A549 (cell line): ENCODE measurements at regions not wholly inside any gene's neighbourhood (a gene's known extent, or its start where the extent isn't known, plus 50 kb on each side); places are given as distances from the start of the nearest gene placed in this dataset.

Experiments used
- ATAC-seq, 2 experiments: fragments of 200-7000 bp in 1 of 2; fragments of >200 bp in 1 of 2; cut with Nextera tagmentation in 1 of 2; cut with Tn5 transposase in 1 of 2; 3 replicates each; pipeline versions ENCODE4 v1.8.0 to v1.9.1; 2018 to 2020; ENCODE audit warnings: mild to moderate bottlenecking in 1 of 2, moderate library complexity in 1 of 2
- CTCF ChIA-PET: fragments of 300-600 bp; sonication (Branson Sonifier 250); formaldehyde crosslinking; extraction: SDS; loops from one replicate; lab custom pipeline; 2021; ENCODE audit warnings: antibody characterized with exemption, inconsistent platforms; lab: Yijun Ruan, JAX
- POLR2A ChIA-PET: fragments of 350-600 bp; formaldehyde crosslinking; extraction: SDS; loops from one replicate; lab custom pipeline; 2021; ENCODE audit warnings: antibody characterized with exemption, inconsistent platforms; lab: Yijun Ruan, JAX
- DNase-seq, 2 experiments: peaks; one replicate each; pipeline versions ENCODE4 v3.0.0 to v3.0.0-alpha.2; 2011 to 2016; ENCODE audit warnings: low read depth in 1 of 2, low spot score in 1 of 2
- FAIRE-seq: peaks from 2 replicates; lab custom pipeline; 2011; peaks lifted over from hg19 to GRCh38; lab: Jason Lieb, UNC
- H3K27ac ChIP-seq, 2 experiments: fragments of >200 bp; sonication (Bioruptor Twin); formaldehyde crosslinking; 3 replicates each; pipeline ENCODE4 v1.5.1; 2016 to 2017
- H3K4me1 ChIP-seq: fragments of >200 bp; sonication (Bioruptor Twin); formaldehyde crosslinking; 3 replicates; pipeline ENCODE4 v1.6.1; 2016
- H3K4me2 ChIP-seq: fragments of >200 bp; sonication (Bioruptor Twin); formaldehyde crosslinking; 3 replicates; pipeline ENCODE4 v1.6.1; 2016
- H3K4me3 ChIP-seq: fragments of >200 bp; sonication (Bioruptor Twin); formaldehyde crosslinking; 3 replicates; pipeline ENCODE4 v1.5.1; 2016
- H3K9me3 ChIP-seq: fragments of >200 bp; sonication (Bioruptor Twin); formaldehyde crosslinking; 3 replicates; pipeline ENCODE4 v1.6.1; 2016
- CBX8 ChIP-seq: fragments of 200-600 bp; sonication (generic); IDR thresholded peaks from 2 replicates; pipeline ENCODE4 v1.6.1; 2016
- CTCF ChIP-seq: fragments of >200 bp; sonication (Bioruptor Twin); formaldehyde crosslinking; IDR thresholded peaks from 3 replicates; pipeline ENCODE4 v1.5.1; 2016
- EHF ChIP-seq: fragments of 250-450 bp; sonication (Bioruptor Pico); IDR thresholded peaks from 2 replicates; pipeline ENCODE4 v1.5.0; 2020; ENCODE audit warnings: mild to moderate bottlenecking
- GATA3 ChIP-seq: IDR thresholded peaks from 2 replicates; pipeline ENCODE4 v1.6.1; 2012; ENCODE audit warnings: borderline replicate concordance
- HES2 ChIP-seq: fragments of >200 bp; sonication (Bioruptor Twin); formaldehyde crosslinking; IDR thresholded peaks from 2 replicates; pipeline ENCODE4 v1.6.1; 2016
- HMGXB4 ChIP-seq: fragments of 250-450 bp; sonication (Bioruptor Pico); IDR thresholded peaks from 2 replicates; pipeline ENCODE4 v1.5.0; 2021; ENCODE audit warnings: mild to moderate bottlenecking, moderate library complexity, borderline replicate concordance
- JUN ChIP-seq, 2 experiments: fragments of >200 bp; sonication (Bioruptor Twin); formaldehyde crosslinking; IDR thresholded peaks; 2 replicates in 1 of 2; 3 replicates in 1 of 2; pipeline ENCODE4 v1.6.1; 2016 to 2017
- JUNB ChIP-seq: fragments of >200 bp; sonication (Bioruptor Twin); formaldehyde crosslinking; IDR thresholded peaks from 2 replicates; pipeline ENCODE4 v1.6.1; 2016
- KDM1A ChIP-seq: fragments of 200-600 bp; sonication (generic); IDR thresholded peaks from 2 replicates; pipeline ENCODE4 v1.6.1; 2016; ENCODE audit warnings: low read depth, mild to moderate bottlenecking
- KDM5A ChIP-seq: fragments of 200-600 bp; sonication (generic); IDR thresholded peaks from 2 replicates; pipeline ENCODE4 v1.6.1; 2016; ENCODE audit warnings: antibody characterized with exemption, mild to moderate bottlenecking
- MAFK ChIP-seq: fragments of 450-650 bp; IDR thresholded peaks from 2 replicates; pipeline ENCODE4 v1.6.1; 2014; ENCODE audit not compliant: partially characterized antibody
- MYC ChIP-seq: IDR thresholded peaks from 2 replicates; pipeline ENCODE4 v1.6.1; 2012; ENCODE audit warnings: mild to moderate bottlenecking, inconsistent platforms, low read length, improper control_type of control experiment, borderline replicate concordance
- NPAS2 ChIP-seq: fragments of 250-450 bp; sonication (Bioruptor Pico); IDR thresholded peaks from 2 replicates; pipeline ENCODE4 v1.8.0; 2022; ENCODE audit warnings: mild to moderate bottlenecking, moderate library complexity, borderline replicate concordance
- RAD21 ChIP-seq, 2 experiments: fragments of >200 bp in 1 of 2; sonication (Bioruptor Twin) in 1 of 2; formaldehyde crosslinking in 1 of 2; IDR thresholded peaks in 1 of 2; conservative IDR thresholded peaks in 1 of 2; 2 replicates in 1 of 2; 3 replicates in 1 of 2; pipeline ENCODE4 v1.6.1; 2012 to 2018; ENCODE audit warnings: inconsistent platforms in 1 of 2
- RCOR1 ChIP-seq: fragments of 150-350 bp; IDR thresholded peaks from 2 replicates; pipeline ENCODE4 v1.6.1; 2014; ENCODE audit warnings: antibody characterized with exemption, low read length, low read depth
- SMC3 ChIP-seq: fragments of >200 bp; sonication (Bioruptor Twin); formaldehyde crosslinking; IDR thresholded peaks from 3 replicates; pipeline ENCODE4 v1.6.1; 2018; ENCODE audit warnings: inconsistent platforms
- USF2 ChIP-seq: fragments of 450-650 bp; IDR thresholded peaks from 2 replicates; pipeline ENCODE4 v1.6.1; 2014; ENCODE audit warnings: antibody characterized with exemption
- WGBS: methylation state at CpG from one replicate; pipeline ENCODE4 v1.1.6; 2017; ENCODE audit errors: missing lambda C conversion rate; 5-methylcytosine and 5-hydroxymethylcytosine counted together

GRCh38 chr1:229075716-229076115 is 195.2 kb upstream of the RAB4A start:
- peak overlapping the region in 1 of 2 experiments; percentile 7; a peak in 1 of 6 replicates for H3K27ac ChIP-seq
- ChIA-PET POLR2A (no interaction called here), CTCF (interaction anchor here (1.0 kb wide), 1 partner anchor 341 kb away, joined by 4 read pairs; the partner anchor contains the start of gene RHOU)
- no peak overlapping the region for H3K4me3 ChIP-seq
- TF ChIP-seq GATA3 (no peak), RAD21 (conservative IDR thresholded peaks at IDR 0.05 in 1 of 2, IDR thresholded peaks at IDR 0.05 in 1 of 2) (no peak), KDM1A (no peak), CBX8 (no peak)
- H3K4me1 ChIP-seq = peaks cover 13% of the 10 kb centered on the region
- 85% methylated on average over 4 of the region's 4 CpGs for WGBS
- no peak for DNase-seq
- no peak for FAIRE-seq
- ATAC-seq = no peak
- H3K9me3 ChIP-seq = 0 out of 3 replicates have a peak, but pooled peaks cover 2% of the 10 kb centered on the region
- no peak overlapping the region; the same call in 2 of the 3 replicates for H3K4me2 ChIP-seq

- ATAC-seq (no peak), FAIRE-seq (no peak), DNase-seq (no peak)
- ChIA-PET POLR2A (no interaction called here), CTCF (interaction anchor here (1.0 kb wide), 1 partner anchor 342 kb away, joined by 4 read pairs; the partner anchor contains the start of gene RHOU)
- no peak for TF ChIP-seq MAFK
- TF ChIP-seq KDM5A = no peak
- no peak for TF ChIP-seq JUN (IDR thresholded peaks at IDR 0.05)
- no peak for TF ChIP-seq JUNB
- no peak for TF ChIP-seq RCOR1
- no peak for TF ChIP-seq USF2
- no peak for TF ChIP-seq HMGXB4 (CRISPR knock-in tag)
- no peak for TF ChIP-seq NPAS2
- 83% methylated on average over 4 of the region's 4 CpGs for WGBS
- Histone ChIP-seq H3K9me3 (peaks cover 6% of the 10 kb centered on the region; the same call in 1 of the 3 replicates), H3K4me2 (no peak overlapping the region), H3K4me3 (no peak overlapping the region), H3K27ac (no peak overlapping the region), H3K4me1 (peaks cover 9% of the 10 kb centered on the region; the same call in 2 of the 3 replicates)
These were observed 194.7 kb upstream of the RAB4A start for GRCh38 chr1:229076195-229076594.

GRCh38 chr1:229079016-229079595 is 191.8 kb upstream of the RAB4A start:
- POLR2A ChIA-PET = no interaction called here
- Histone ChIP-seq H3K4me2 (no peak overlapping the region), H3K9me3 (peaks cover 32% of the 10 kb centered on the region), H3K27ac (no peak overlapping the region), H3K4me3 (no peak overlapping the region), H3K4me1 (peaks cover 9% of the 10 kb centered on the region; the same call in 2 of the 3 replicates)
- CTCF ChIA-PET = interaction anchor here (1.4 kb wide), 1 partner anchor 13 kb away, joined by 3 read pairs; no protein-coding TSS in a partner anchor
- no peak for ATAC-seq
- no peak for FAIRE-seq
- no peak for DNase-seq
- TF ChIP-seq CTCF (no peak), EHF (CRISPR knock-in tag) (no peak), SMC3 (no peak), HES2 (no peak), MYC (no peak)
- WGBS = 41% methylated on average over 2 of the region's 2 CpGs
